ENCODE measurements at regions not wholly inside any gene's neighbourhood (a gene's known extent, or its start where the extent isn't known, plus 50 kb on each side); places are given as distances from the start of the nearest gene placed in this dataset.
A peak's percentile ranks its signal among the peaks of the same experiment; 100 is the strongest.

GRCh38 chr10:83492004-83492403, 647.3 kb upstream of the GHITM start:
- Histone ChIP-seq H3K79me2 (ENCODE audit: insufficient read depth, low read length) (no peaks in the 10 kb centered on the region), H3K27ac (ENCODE audit: low read depth, low read length) (no peak overlapping the region), H3K9me3 (ENCODE audit: insufficient read depth, low read depth, low read length) (no peaks in the 10 kb centered on the region), H4K20me1 (ENCODE audit: insufficient read depth, low read length) (no peaks in the 10 kb centered on the region), H2AFZ (ENCODE audit: low read depth, low read length) (no peak overlapping the region), H3K4me3 (ENCODE audit: insufficient read depth, low read depth, low read length) (no peak overlapping the region), H3K27me3 (ENCODE audit: insufficient read depth, low read length) (no peaks in the 10 kb centered on the region), H3K4me2 (ENCODE audit: low read length) (no peak overlapping the region), H3K9ac (ENCODE audit: low read length) (no peak overlapping the region), H3K36me3 (ENCODE audit: insufficient read depth, low read length) (no peaks in the 10 kb centered on the region), H3K4me1 (ENCODE audit: insufficient read depth, low read length) (no peaks in the 10 kb centered on the region)
- Mint-ChIP-seq H3K4me3 (ENCODE audit: unreplicated experiment) (no peak overlapping the region), H3K4me1 (ENCODE audit: low read depth, unreplicated experiment) (peaks cover 9% of the 10 kb centered on the region), H3K36me3 (ENCODE audit: low read depth, unreplicated experiment) (no peaks in the 10 kb centered on the region), H3K9me3 (ENCODE audit: unreplicated experiment) (no peaks in the 10 kb centered on the region), H3K27ac (ENCODE audit: unreplicated experiment) (no peak overlapping the region), H3K27me3 (ENCODE audit: low read depth, unreplicated experiment) (no peaks in the 10 kb centered on the region)
- TF ChIP-seq, protein P1, sequence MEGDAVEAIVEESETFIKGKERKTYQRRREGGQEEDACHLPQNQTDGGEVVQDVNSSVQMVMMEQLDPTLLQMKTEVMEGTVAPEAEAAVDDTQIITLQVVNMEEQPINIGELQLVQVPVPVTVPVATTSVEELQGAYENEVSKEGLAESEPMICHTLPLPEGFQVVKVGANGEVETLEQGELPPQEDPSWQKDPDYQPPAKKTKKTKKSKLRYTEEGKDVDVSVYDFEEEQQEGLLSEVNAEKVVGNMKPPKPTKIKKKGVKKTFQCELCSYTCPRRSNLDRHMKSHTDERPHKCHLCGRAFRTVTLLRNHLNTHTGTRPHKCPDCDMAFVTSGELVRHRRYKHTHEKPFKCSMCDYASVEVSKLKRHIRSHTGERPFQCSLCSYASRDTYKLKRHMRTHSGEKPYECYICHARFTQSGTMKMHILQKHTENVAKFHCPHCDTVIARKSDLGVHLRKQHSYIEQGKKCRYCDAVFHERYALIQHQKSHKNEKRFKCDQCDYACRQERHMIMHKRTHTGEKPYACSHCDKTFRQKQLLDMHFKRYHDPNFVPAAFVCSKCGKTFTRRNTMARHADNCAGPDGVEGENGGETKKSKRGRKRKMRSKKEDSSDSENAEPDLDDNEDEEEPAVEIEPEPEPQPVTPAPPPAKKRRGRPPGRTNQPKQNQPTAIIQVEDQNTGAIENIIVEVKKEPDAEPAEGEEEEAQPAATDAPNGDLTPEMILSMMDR (IDR thresholded peaks at IDR 0.05; ENCODE audit: insufficient read depth, low read depth, low read length) = no peak
- TF ChIP-seq EZH2 (IDR thresholded peaks at IDR 0.05; ENCODE audit: insufficient read depth, low read length) = no peak
- no peak for DNase-seq (ENCODE audit: low read depth)
- no peak for FAIRE-seq

- DNase-seq (ENCODE audit: low read depth) = no peak
- H3K4me1 ChIP-seq (ENCODE audit: insufficient read depth, low read length) = no peaks in the 10 kb centered on the region
- H3K9me3 ChIP-seq (ENCODE audit: insufficient read depth, low read depth, low read length) = no peaks in the 10 kb centered on the region
- no peak for TF ChIP-seq EZH2 (IDR thresholded peaks at IDR 0.05; ENCODE audit: insufficient read depth, low read length)
- TF ChIP-seq, protein P1 (IDR thresholded peaks at IDR 0.05; ENCODE audit: insufficient read depth, low read depth, low read length) = no peak
- no peaks in the 10 kb centered on the region for H3K36me3 Mint-ChIP-seq (ENCODE audit: low read depth, unreplicated experiment)
- no peak overlapping the region for H3K27ac ChIP-seq (ENCODE audit: low read depth, low read length)
- no peaks in the 10 kb centered on the region for H3K36me3 ChIP-seq (ENCODE audit: insufficient read depth, low read length)
- H3K9me3 Mint-ChIP-seq (ENCODE audit: unreplicated experiment) = peaks cover 3% of the 10 kb centered on the region
- no peak overlapping the region for H3K4me3 ChIP-seq (ENCODE audit: insufficient read depth, low read depth, low read length)
- H3K27ac Mint-ChIP-seq (ENCODE audit: unreplicated experiment) = no peak overlapping the region
- H3K4me2 ChIP-seq (ENCODE audit: low read length) = no peak overlapping the region
- H3K79me2 ChIP-seq (ENCODE audit: insufficient read depth, low read length) = no peaks in the 10 kb centered on the region
- no peak overlapping the region for H3K9ac ChIP-seq (ENCODE audit: low read length)
- H3K27me3 ChIP-seq (ENCODE audit: insufficient read depth, low read length) = no peaks in the 10 kb centered on the region
- peaks cover 3% of the 10 kb centered on the region for H3K4me1 Mint-ChIP-seq (ENCODE audit: low read depth, unreplicated experiment)
- FAIRE-seq = no peak
- H3K27me3 Mint-ChIP-seq (ENCODE audit: low read depth, unreplicated experiment) = no peaks in the 10 kb centered on the region
- H4K20me1 ChIP-seq (ENCODE audit: insufficient read depth, low read length) = no peaks in the 10 kb centered on the region
- no peak overlapping the region for H3K4me3 Mint-ChIP-seq (ENCODE audit: unreplicated experiment)
- H2AFZ ChIP-seq (ENCODE audit: low read depth, low read length) = no peak overlapping the region
These were observed 626.6 kb upstream of the GHITM start for GRCh38 chr10:83512681-83513080.

- Histone ChIP-seq H4K20me1 (ENCODE audit: insufficient read depth, low read length) (no peaks in the 10 kb centered on the region), H2AFZ (ENCODE audit: low read depth, low read length) (no peak overlapping the region), H3K4me2 (ENCODE audit: low read length) (no peak overlapping the region), H3K27ac (ENCODE audit: low read depth, low read length) (peak overlapping the region; percentile 46), H3K27me3 (ENCODE audit: insufficient read depth, low read length) (no peaks in the 10 kb centered on the region), H3K36me3 (ENCODE audit: insufficient read depth, low read length) (no peaks in the 10 kb centered on the region), H3K9ac (ENCODE audit: low read length) (no peak overlapping the region), H3K4me3 (ENCODE audit: insufficient read depth, low read depth, low read length) (no peak overlapping the region), H3K79me2 (ENCODE audit: insufficient read depth, low read length) (no peaks in the 10 kb centered on the region), H3K9me3 (ENCODE audit: insufficient read depth, low read depth, low read length) (no peaks in the 10 kb centered on the region), H3K4me1 (ENCODE audit: insufficient read depth, low read length) (no peaks in the 10 kb centered on the region)
- DNase-seq (ENCODE audit: low read depth) (peak; percentile 37), FAIRE-seq (no peak)
- Mint-ChIP-seq H3K9me3 (ENCODE audit: unreplicated experiment) (peaks cover 5% of the 10 kb centered on the region), H3K27me3 (ENCODE audit: low read depth, unreplicated experiment) (no peaks in the 10 kb centered on the region), H3K36me3 (ENCODE audit: low read depth, unreplicated experiment) (no peaks in the 10 kb centered on the region), H3K4me1 (ENCODE audit: low read depth, unreplicated experiment) (peaks cover 3% of the 10 kb centered on the region), H3K4me3 (ENCODE audit: unreplicated experiment) (no peak overlapping the region), H3K27ac (ENCODE audit: unreplicated experiment) (peak overlapping the region; percentile 73)
- TF ChIP-seq, protein P1 (IDR thresholded peaks at IDR 0.05; ENCODE audit: insufficient read depth, low read depth, low read length) = no peak
- TF ChIP-seq EZH2 (IDR thresholded peaks at IDR 0.05; ENCODE audit: insufficient read depth, low read length) = no peak
These were observed 624.3 kb upstream of the GHITM start for GRCh38 chr10:83515001-83515400.
